ENCODE measurements at regions not wholly inside any gene's neighbourhood (a gene's known extent, or its start where the extent isn't known, plus 50 kb on each side); places are given as distances from the start of the nearest gene placed in this dataset.

DNA sequence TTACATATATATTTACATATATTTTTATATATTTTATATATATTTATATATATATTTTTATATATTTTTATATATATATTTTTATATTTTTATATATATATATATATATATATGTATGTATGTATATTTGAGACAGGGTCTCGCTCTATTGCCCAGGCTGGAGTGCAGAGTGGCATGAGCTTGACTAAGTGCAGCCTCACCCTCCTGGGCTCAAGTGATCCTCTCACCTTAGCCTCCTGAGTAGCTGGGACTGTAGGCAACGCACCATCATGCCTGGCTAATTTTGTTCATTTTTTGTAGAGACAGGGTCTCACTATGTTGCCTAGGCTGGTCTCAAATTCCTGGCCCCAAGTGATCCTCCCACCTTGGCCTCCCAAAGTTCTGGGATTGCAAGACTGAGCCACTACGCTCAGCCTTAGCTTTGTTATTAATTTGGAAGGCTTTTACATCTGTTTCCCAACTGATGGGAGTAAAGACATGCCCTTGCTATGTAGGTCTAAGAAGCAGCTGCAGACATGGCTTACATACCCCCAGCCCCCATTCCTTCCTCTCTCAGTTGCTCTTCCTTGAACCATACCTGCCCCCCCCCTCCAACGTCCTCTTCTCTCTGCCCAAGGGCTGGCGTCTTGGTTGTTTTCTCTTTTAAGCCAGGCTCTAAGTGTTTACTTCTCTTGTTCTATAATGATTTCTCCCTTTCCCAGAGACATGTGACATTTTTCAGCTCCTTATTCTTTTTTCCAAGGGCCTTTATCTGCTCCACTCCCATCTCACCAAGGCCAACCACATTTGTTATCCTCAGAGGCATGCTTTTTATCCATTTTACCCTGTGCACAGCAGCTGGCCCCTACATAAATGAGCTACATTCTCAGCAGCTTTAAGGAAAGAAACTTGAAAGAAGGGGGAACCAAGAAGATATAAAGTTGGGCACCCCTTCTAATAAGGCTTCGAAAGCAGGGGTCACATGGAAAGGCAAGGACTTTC lies 64.2 kb upstream of the ATF7IP2 start:
- no peaks in the 10 kb centered on the region for H3K9me3 ChIP-seq (ENCODE audit: insufficient read depth in 2 of 2, low read depth in 1 of 2, low read length in 1 of 2)
- no peak overlapping the region for H4K8ac ChIP-seq (ENCODE audit: extremely low read depth, insufficient read depth, low read length)
- no peak overlapping the region for H2BK5ac ChIP-seq (ENCODE audit: low read depth, low read length)
- no peak overlapping the region for H2AFZ ChIP-seq (ENCODE audit: low read length)
- no peak overlapping the region for H2AK5ac ChIP-seq (ENCODE audit: low read depth, low read length)
- H3K18ac ChIP-seq (ENCODE audit: extremely low read depth, low read length), result no peak overlapping the region
- no peak overlapping the region for H3K23ac ChIP-seq (ENCODE audit: insufficient read length)
- H3K79me2 ChIP-seq (ENCODE audit: control insufficient read depth in 1 of 2, insufficient read depth in 2 of 2, low read length in 2 of 2), result no peaks in the 10 kb centered on the region
- H2BK20ac ChIP-seq (ENCODE audit: low read length), result no peak overlapping the region
- H2BK12ac ChIP-seq (ENCODE audit: low read depth, low read length), result no peak overlapping the region
- no peak overlapping the region for H3K27ac ChIP-seq (ENCODE audit: low read depth, low read length)
- no peak overlapping the region for H3K9ac ChIP-seq (replicated peaks in 1 of 4; ENCODE audit: extremely low read depth in 1 of 4, low read depth in 3 of 4, low read length in 3 of 4)
- H3K4me3 ChIP-seq (ENCODE audit: extremely low read depth in 1 of 4, insufficient read depth in 2 of 4, low read depth in 3 of 4, low read length in 4 of 4), result no peak overlapping the region
- H3K4me2 ChIP-seq (ENCODE audit: insufficient read depth in 1 of 2, low read depth in 2 of 2, low read length in 2 of 2), result no peak overlapping the region
- no peaks in the 10 kb centered on the region for H3K23me2 ChIP-seq (ENCODE audit: low read depth, low read length)
- no peak overlapping the region for H4K91ac ChIP-seq (replicated peaks; ENCODE audit: insufficient read length, low read length)
- H3K79me1 ChIP-seq (ENCODE audit: low read depth, low read length), result no peaks in the 10 kb centered on the region
- H3K14ac ChIP-seq (ENCODE audit: insufficient read length), result no peak overlapping the region
- 81% methylated on average over 6 of the region's 6 CpGs; no CpG with 5 or more reads in 1 of the 2 experiments for WGBS, 2 experiments (ENCODE audit: extremely low coverage in 1 of 2, insufficient coverage in 1 of 2, insufficient read length in 1 of 2, insufficient replicate concordance in 2 of 2, low coverage in 1 of 2, low lambda C conversion rate in 2 of 2, missing lambda C conversion rate in 1 of 2)
- H2BK120ac ChIP-seq (replicated peaks; ENCODE audit: low read depth, low read length), result no peak overlapping the region
- no peak overlapping the region for H3K4ac ChIP-seq (replicated peaks; ENCODE audit: insufficient read length, low read depth, low read length)
- FAIRE-seq (no peak), DNase-seq (ENCODE audit: low read depth in 1 of 2, low spot score in 2 of 2) (no peak)
- H3K27me3 ChIP-seq (replicated peaks in 1 of 4; ENCODE audit: control insufficient read depth in 3 of 4, extremely low read depth in 1 of 4, insufficient read depth in 3 of 4, low read length in 3 of 4), result no peaks in the 10 kb centered on the region
- no peak overlapping the region for H2BK15ac ChIP-seq (ENCODE audit: low read length)
- H3K4me1 ChIP-seq (replicated peaks in 1 of 4; ENCODE audit: control insufficient read depth in 3 of 4, insufficient read depth in 4 of 4, low read length in 3 of 4), result no peaks in the 10 kb centered on the region
- ChIA-PET CTCF (ENCODE audit: partially characterized antibody) (interaction anchor here (0.6 to 1.2 kb wide), 2 partner anchors 50 to 313 kb away, joined by 3 read pairs; no protein-coding TSS in a partner anchor), POLR2A (ENCODE audit: partially characterized antibody) (no interaction called here)
- H4K20me1 ChIP-seq (replicated peaks in 1 of 2; ENCODE audit: control insufficient read depth in 1 of 2, insufficient read depth in 2 of 2, low read length in 2 of 2), result no peaks in the 10 kb centered on the region
- H4K5ac ChIP-seq (ENCODE audit: insufficient read length, low read depth, low read length), result no peak overlapping the region
- H3K36me3 ChIP-seq (ENCODE audit: control insufficient read depth in 2 of 4, insufficient read depth in 4 of 4, low read length in 3 of 4), result no peaks in the 10 kb centered on the region
- no peak overlapping the region for H3K56ac ChIP-seq (replicated peaks; ENCODE audit: insufficient read length, low read depth, low read length)
- no peak for TF ChIP-seq POLR2A (IDR thresholded peaks at IDR 0.05; ENCODE audit: control extremely low read depth in 1 of 2, low read depth in 2 of 2, low read length in 2 of 2)
- no peak for TF ChIP-seq ZNF274 (IDR thresholded peaks at IDR 0.05; ENCODE audit: borderline replicate concordance, extremely low read depth, low read length)

All from H1 (cell line).